ENCODE measurements at regions not wholly inside any gene's neighbourhood (a gene's known extent, or its start where the extent isn't known, plus 50 kb on each side); places are given as distances from the start of the nearest gene placed in this dataset.

- ChIA-PET POLR2A (interaction anchor here (0.5 to 0.6 kb wide), 3 partner anchors 10 to 263 kb away, joined by 3 to 6 read pairs (median 4); no protein-coding TSS in a partner anchor), RAD21 (ENCODE audit: unreplicated experiment) (no interaction called here), SMC1A (ENCODE audit: uncharacterized antibody, unreplicated experiment) (no interaction called here), CTCF (no interaction called here)
- Histone ChIP-seq H3K4me3 (no peak overlapping the region), H3K9me3 (replicated peaks; ENCODE audit: control insufficient read depth, insufficient read depth, low read length) (no peaks in the 10 kb centered on the region), H3K4me2 (ENCODE audit: control insufficient read depth, insufficient read depth) (no peak overlapping the region), H3K4me1 (ENCODE audit: control insufficient read depth, insufficient read depth, low read length) (no peaks in the 10 kb centered on the region), H3K9ac (ENCODE audit: control insufficient read depth, insufficient read depth, low read length) (no peak overlapping the region), H3K27ac (ENCODE audit: control insufficient read depth, insufficient read depth) (no peak overlapping the region), H4K20me1 (ENCODE audit: control insufficient read depth, insufficient read depth) (no peaks in the 10 kb centered on the region), H3K36me3 (ENCODE audit: control insufficient read depth in 2 of 2, insufficient read depth in 2 of 2, low read length in 1 of 2) (no peaks in the 10 kb centered on the region), H3K27me3 (replicated peaks in 1 of 2; ENCODE audit: control insufficient read depth in 2 of 2, insufficient read depth in 2 of 2, low read length in 1 of 2) (no peaks in the 10 kb centered on the region), H3K79me2 (ENCODE audit: control insufficient read depth, insufficient read depth, low read length) (no peaks in the 10 kb centered on the region), H2AFZ (ENCODE audit: control insufficient read depth, low read depth, low read length) (no peak overlapping the region)
- FAIRE-seq, result no peak
- no TSS peak for BruUV-seq (replicated peaks)
- TF ChIP-seq USF1 (IDR thresholded peaks at IDR 0.05; ENCODE audit: borderline replicate concordance, extremely low read length, insufficient read depth, low read depth, low read length), result no peak
- ATAC-seq, result no peak
- in situ Hi-C loops (cut with MboI), result no loop called here
- 29% methylated on average over 11 of the region's 11 CpGs for WGBS (ENCODE audit: insufficient coverage, insufficient replicate concordance, low lambda C conversion rate, missing lambda C conversion rate)
- no peak for DNase-seq (ENCODE audit: low read depth, low spot score)
- intact Hi-C loops (cut with micrococcal nuclease; ENCODE audit: unreplicated experiment), result no loop called here
Measured at GRCh38 chr3:197423376-197423775, 125.0 kb upstream of the DLG1 start.

- FAIRE-seq, result no peak
- Histone ChIP-seq H4K20me1 (ENCODE audit: control insufficient read depth, insufficient read depth) (no peaks in the 10 kb centered on the region), H3K36me3 (ENCODE audit: control insufficient read depth in 2 of 2, insufficient read depth in 2 of 2, low read length in 1 of 2) (no peaks in the 10 kb centered on the region), H3K27me3 (replicated peaks in 1 of 2; ENCODE audit: control insufficient read depth in 2 of 2, insufficient read depth in 2 of 2, low read length in 1 of 2) (no peaks in the 10 kb centered on the region), H2AFZ (ENCODE audit: control insufficient read depth, low read depth, low read length) (no peak overlapping the region), H3K4me2 (ENCODE audit: control insufficient read depth, insufficient read depth) (no peak overlapping the region), H3K79me2 (ENCODE audit: control insufficient read depth, insufficient read depth, low read length) (no peaks in the 10 kb centered on the region), H3K4me1 (ENCODE audit: control insufficient read depth, insufficient read depth, low read length) (no peaks in the 10 kb centered on the region), H3K9me3 (replicated peaks; ENCODE audit: control insufficient read depth, insufficient read depth, low read length) (no peaks in the 10 kb centered on the region), H3K4me3 (no peak overlapping the region), H3K9ac (ENCODE audit: control insufficient read depth, insufficient read depth, low read length) (no peak overlapping the region), H3K27ac (ENCODE audit: control insufficient read depth, insufficient read depth) (no peak overlapping the region)
- SMC1A ChIA-PET (ENCODE audit: uncharacterized antibody, unreplicated experiment), result no interaction called here
- TF ChIP-seq FOXK2 (IDR thresholded peaks at IDR 0.05) (no peak), POU2F2 (IDR thresholded peaks at IDR 0.05; ENCODE audit: borderline replicate concordance, low read depth, low read length) (no peak), IRF3 (IDR thresholded peaks at IDR 0.05) (no peak), GATAD2B (conservative IDR thresholded peaks at IDR 0.05; ENCODE audit: low read depth) (no peak), NBN (IDR thresholded peaks at IDR 0.05) (no peak), RBBP5 (conservative IDR thresholded peaks at IDR 0.05) (no peak), ETV6 (conservative IDR thresholded peaks at IDR 0.05 in 1 of 2, IDR thresholded peaks at IDR 0.05 in 1 of 2; ENCODE audit: borderline replicate concordance in 1 of 2, low read depth in 1 of 2) (no peak), SUPT20H (IDR thresholded peaks at IDR 0.05; ENCODE audit: borderline replicate concordance, control insufficient read depth, low read depth, low read length) (no peak), CBX5 (IDR thresholded peaks at IDR 0.05; ENCODE audit: low read depth) (no peak), SMAD1 (IDR thresholded peaks at IDR 0.05; ENCODE audit: low read depth, partially characterized antibody) (no peak), LARP7 (IDR thresholded peaks at IDR 0.05) (no peak), CEBPZ (IDR thresholded peaks at IDR 0.05; ENCODE audit: low read depth, low read length) (no peak), ASH2L (IDR thresholded peaks at IDR 0.05; ENCODE audit: borderline replicate concordance, low read depth) (no peak), BCL11A (IDR thresholded peaks at IDR 0.05; ENCODE audit: low read depth, low read length) (no peak)
- WGBS (ENCODE audit: insufficient coverage, insufficient replicate concordance, low lambda C conversion rate, missing lambda C conversion rate), result 61% methylated on average over 7 of the region's 7 CpGs
- in situ Hi-C loops (cut with MboI) (no loop called here), intact Hi-C loops (cut with micrococcal nuclease; ENCODE audit: unreplicated experiment) (no loop called here)
- ATAC-seq, result no peak
- POLR2A ChIA-PET, result no interaction called here
- RAD21 ChIA-PET (ENCODE audit: unreplicated experiment), result no interaction called here
- CTCF ChIA-PET, result no interaction called here
- no peak for DNase-seq (ENCODE audit: low read depth, low spot score)
- no TSS peak for BruUV-seq (replicated peaks)
Measured at GRCh38 chr3:197422506-197422905, 124.1 kb upstream of the DLG1 start.

Measured in GM12878 (cell line).